H9 (cell line): ENCODE measurements at regions not wholly inside any gene's neighbourhood (a gene's known extent, or its start where the extent isn't known, plus 50 kb on each side); places are given as distances from the start of the nearest gene placed in this dataset.

Experiments used
- DNase-seq: peaks from one replicate; pipeline ENCODE4 v3.0.0-alpha.2; 2017
- H2AFZ ChIP-seq: one replicate; pipeline ENCODE4 v1.6.1; 2013; ENCODE audit warnings: mild to moderate bottlenecking, low read length, control low read depth, moderate library complexity
- H2AK5ac ChIP-seq: 2 replicates; pipeline ENCODE4 v1.6.1; 2013; ENCODE audit warnings: low read length, control low read depth, mixed read lengths; ENCODE audit not compliant: insufficient read length
- H2BK120ac ChIP-seq: one replicate; pipeline ENCODE4 v1.6.1; 2013; ENCODE audit warnings: low read depth, mild to moderate bottlenecking, low read length, control low read depth, inconsistent platforms; ENCODE audit not compliant: poor library complexity, severe bottlenecking
- H2BK12ac ChIP-seq: 2 replicates; pipeline ENCODE4 v1.6.1; 2013; ENCODE audit warnings: low read length, control low read depth, mixed read lengths, low read depth; ENCODE audit not compliant: insufficient read length
- H2BK15ac ChIP-seq: 2 replicates; pipeline ENCODE4 v1.6.1; 2013; ENCODE audit warnings: low read depth, low read length, control low read depth
- H2BK20ac ChIP-seq: one replicate; pipeline ENCODE4 v1.6.1; 2013; ENCODE audit warnings: low read depth, mild to moderate bottlenecking, low read length, control low read depth, inconsistent platforms; ENCODE audit not compliant: poor library complexity, severe bottlenecking
- H2BK5ac ChIP-seq: 2 replicates; pipeline ENCODE4 v1.6.1; 2013; ENCODE audit warnings: low read length, control low read depth, mixed read lengths; ENCODE audit not compliant: insufficient read length
- H3K14ac ChIP-seq: 2 replicates; pipeline ENCODE4 v1.6.1; 2013; ENCODE audit warnings: low read length, control low read depth; ENCODE audit not compliant: insufficient read depth
- H3K18ac ChIP-seq: 2 replicates; pipeline ENCODE4 v1.6.1; 2013; ENCODE audit warnings: low read depth, mild to moderate bottlenecking, mixed read lengths, low read length, control low read depth; ENCODE audit not compliant: insufficient read length
- H3K23ac ChIP-seq: 2 replicates; pipeline ENCODE4 v1.6.1; 2013; ENCODE audit warnings: low read length, control low read depth, mixed read lengths, low read depth; ENCODE audit not compliant: insufficient read length
- H3K23me2 ChIP-seq: 2 replicates; pipeline ENCODE4 v1.6.1; 2013; ENCODE audit warnings: low read depth, mild to moderate bottlenecking, mixed read lengths, low read length, control low read depth; ENCODE audit not compliant: insufficient read length, poor library complexity, severe bottlenecking
- H3K27ac ChIP-seq: 2 replicates; pipeline ENCODE4 v1.5.1; 2013; ENCODE audit warnings: low read length, control low read depth, mixed read lengths, low read depth; ENCODE audit not compliant: insufficient read length
- H3K27me3 ChIP-seq: 2 replicates; pipeline ENCODE4 v1.6.1; 2013; ENCODE audit warnings: low read length, control low read depth, inconsistent platforms; ENCODE audit not compliant: insufficient read depth
- H3K4ac ChIP-seq: 2 replicates; pipeline ENCODE4 v1.6.1; 2013; ENCODE audit warnings: low read depth, mild to moderate bottlenecking, control low read depth, inconsistent platforms, low read length, moderate library complexity
- H3K4me1 ChIP-seq: 2 replicates; pipeline ENCODE4 v1.6.1; 2013; ENCODE audit warnings: low read length, control low read depth, inconsistent platforms; ENCODE audit not compliant: insufficient read depth
- H3K4me2 ChIP-seq: 2 replicates; pipeline ENCODE4 v1.6.1; 2013; ENCODE audit warnings: low read length, control low read depth, mixed read lengths; ENCODE audit not compliant: insufficient read length, insufficient read depth
- H3K56ac ChIP-seq: 2 replicates; pipeline ENCODE4 v1.6.1; 2013; ENCODE audit warnings: low read depth, mild to moderate bottlenecking, mixed read lengths, low read length, control low read depth; ENCODE audit not compliant: insufficient read length
- H3K79me1 ChIP-seq: 2 replicates; pipeline ENCODE4 v1.6.1; 2013; ENCODE audit warnings: low read depth, mild to moderate bottlenecking, moderate library complexity, low read length, control low read depth, inconsistent platforms; ENCODE audit not compliant: insufficient read depth, poor library complexity, severe bottlenecking
- H3K79me2 ChIP-seq: 2 replicates; pipeline ENCODE4 v1.6.1; 2013; ENCODE audit warnings: low read length, control low read depth, inconsistent platforms; ENCODE audit not compliant: insufficient read depth
- H3K9ac ChIP-seq: 2 replicates; pipeline ENCODE4 v1.6.1; 2013; ENCODE audit warnings: low read length, control low read depth, mixed read lengths; ENCODE audit not compliant: insufficient read length; ENCODE audit errors: extremely low read depth
- H3K9me3 ChIP-seq: one replicate; pipeline ENCODE4 v1.6.1; 2013; ENCODE audit warnings: low read depth, low read length, inconsistent platforms; ENCODE audit not compliant: control insufficient read depth
- H3T11ph ChIP-seq: one replicate; pipeline ENCODE4 v1.6.1; 2013; ENCODE audit warnings: mild to moderate bottlenecking, low read length, control low read depth, inconsistent platforms
- H4K20me1 ChIP-seq: one replicate; pipeline ENCODE4 v1.6.1; 2013; ENCODE audit not compliant: control insufficient read depth, insufficient read length, insufficient read depth
- H4K5ac ChIP-seq: 2 replicates; pipeline ENCODE4 v1.6.1; 2013; ENCODE audit warnings: low read depth, mild to moderate bottlenecking, mixed read lengths, low read length, control low read depth; ENCODE audit not compliant: insufficient read length
- H4K8ac ChIP-seq: replicated peaks from 2 replicates; pipeline ENCODE4 v1.6.1; 2013; ENCODE audit warnings: low read length, control low read depth, mixed read lengths, low read depth; ENCODE audit not compliant: insufficient read length
- H4K91ac ChIP-seq: 2 replicates; pipeline ENCODE4 v1.6.1; 2013; ENCODE audit warnings: low read depth, mild to moderate bottlenecking, moderate library complexity, mixed read lengths, low read length, control low read depth; ENCODE audit not compliant: insufficient read length
- H3K27ac Mint-ChIP-seq, 3 experiments: 2 replicates in 2 of 3; 3 replicates in 1 of 3; pipeline ENCODE4 v1.8.0; 2020 to 2021; ENCODE audit warnings: mixed read lengths in 3 of 3, mild to moderate bottlenecking in 1 of 3, moderate library complexity in 1 of 3
- H3K27me3 Mint-ChIP-seq: 2 replicates; pipeline ENCODE4 v1.8.0; 2021; ENCODE audit warnings: low read depth, mild to moderate bottlenecking, moderate library complexity, mixed read lengths
- H3K36me3 Mint-ChIP-seq, 3 experiments: 2 replicates in 2 of 3; 3 replicates in 1 of 3; pipeline ENCODE4 v1.8.0; 2020 to 2021; ENCODE audit warnings: low read depth in 3 of 3, mixed read lengths in 3 of 3; ENCODE audit not compliant: insufficient read depth in 1 of 3
- H3K4me1 Mint-ChIP-seq, 2 experiments: 2 replicates each; pipeline ENCODE4 v1.8.0; 2020; ENCODE audit warnings: mixed read lengths in 2 of 2
- H3K4me3 Mint-ChIP-seq, 2 experiments: 2 replicates in 1 of 2; 3 replicates in 1 of 2; pipeline ENCODE4 v1.8.0; 2020 to 2021; ENCODE audit warnings: mild to moderate bottlenecking in 2 of 2, mixed read lengths in 2 of 2, moderate library complexity in 1 of 2
- H3K9me3 Mint-ChIP-seq, 2 experiments: 2 replicates in 1 of 2; 3 replicates in 1 of 2; pipeline ENCODE4 v1.8.0; 2020; ENCODE audit warnings: mild to moderate bottlenecking in 2 of 2, mixed read lengths in 2 of 2, moderate library complexity in 1 of 2
- CTCF ChIP-seq: fragments of 200-600 bp; sonication (generic); conservative IDR thresholded peaks from 3 replicates; pipeline ENCODE4 v1.8.0; 2021; ENCODE audit warnings: antibody characterized with exemption, mild to moderate bottlenecking
- WGBS: extraction: QIAGEN DNeasy Blood & Tissue Kit; methylation state at CpG from one replicate; pipeline ENCODE4 v1.1.7; 2013; ENCODE audit warnings: missing lambda C conversion rate, low lambda C conversion rate, mixed read lengths; ENCODE audit not compliant: insufficient read length; ENCODE audit errors: extremely low coverage; 5-methylcytosine and 5-hydroxymethylcytosine counted together

GRCh38 chr2:190809876-190810525 is 70.6 kb upstream of the GLS start:
- no CpG with 5 or more reads among the region's 4 CpGs for WGBS
- H3K18ac ChIP-seq: no peak overlapping the region
- H3K9me3 Mint-ChIP-seq: no peaks in the 10 kb centered on the region
- H3K4me1 ChIP-seq: no peaks in the 10 kb centered on the region
- no peak for DNase-seq
- H3K4ac ChIP-seq: no peak overlapping the region
- H3K79me1 ChIP-seq: no peaks in the 10 kb centered on the region
- H3K56ac ChIP-seq: no peak overlapping the region
- H4K20me1 ChIP-seq: no peaks in the 10 kb centered on the region
- H4K8ac ChIP-seq: no peak overlapping the region
- H3K27ac ChIP-seq: no peak overlapping the region
- H3K4me2 ChIP-seq: no peak overlapping the region
- no peak overlapping the region for H3T11ph ChIP-seq
- no peak overlapping the region for H3K23ac ChIP-seq
- H3K27me3 Mint-ChIP-seq: no peaks in the 10 kb centered on the region
- H2BK15ac ChIP-seq: no peak overlapping the region
- H2AK5ac ChIP-seq: no peak overlapping the region
- no peaks in the 10 kb centered on the region for H3K27me3 ChIP-seq
- no peak overlapping the region for H2BK12ac ChIP-seq
- H2BK120ac ChIP-seq: no peak overlapping the region
- no peak for TF ChIP-seq CTCF
- H3K4me3 Mint-ChIP-seq: no peak overlapping the region
- no peak overlapping the region for H2BK20ac ChIP-seq
- no peak overlapping the region for H2AFZ ChIP-seq
- H3K23me2 ChIP-seq: no peaks in the 10 kb centered on the region
- H4K91ac ChIP-seq: no peak overlapping the region
- no peak overlapping the region for H2BK5ac ChIP-seq
- no peak overlapping the region for H4K5ac ChIP-seq
- no peak overlapping the region; a peak in 1 of 7 replicates for H3K27ac Mint-ChIP-seq
- H3K9me3 ChIP-seq: no peaks in the 10 kb centered on the region
- H3K9ac ChIP-seq: no peak overlapping the region
- H3K4me1 Mint-ChIP-seq: no peaks in the 10 kb centered on the region
- H3K79me2 ChIP-seq: no peaks in the 10 kb centered on the region
- no peak overlapping the region for H3K14ac ChIP-seq
- no peaks in the 10 kb centered on the region for H3K36me3 Mint-ChIP-seq
